SK-MEL-5 (cell line): ENCODE measurements at regions not wholly inside any gene's neighbourhood (a gene's known extent, or its start where the extent isn't known, plus 50 kb on each side); places are given as distances from the start of the nearest gene placed in this dataset.
"Not testable (repeated sequence)": the region's sequence is repeated elsewhere in the genome, so short reads cannot be mapped to it uniquely, and the experiment has no call there.

Source experiments
- DNase-seq: peaks from one replicate; pipeline ENCODE4 v3.0.0-alpha.2; 2016; ENCODE audit warnings: low read depth, low spot score
- in situ Hi-C: cut with HindIII; loops from 2 replicates; pipeline ENCODE4 v1.10.0; 2016; ENCODE audit warnings: low sequenced_read_pairs, high pct_unique_total_duplicates, low pct_unique_long_range_greater_than_20kb

DNA sequence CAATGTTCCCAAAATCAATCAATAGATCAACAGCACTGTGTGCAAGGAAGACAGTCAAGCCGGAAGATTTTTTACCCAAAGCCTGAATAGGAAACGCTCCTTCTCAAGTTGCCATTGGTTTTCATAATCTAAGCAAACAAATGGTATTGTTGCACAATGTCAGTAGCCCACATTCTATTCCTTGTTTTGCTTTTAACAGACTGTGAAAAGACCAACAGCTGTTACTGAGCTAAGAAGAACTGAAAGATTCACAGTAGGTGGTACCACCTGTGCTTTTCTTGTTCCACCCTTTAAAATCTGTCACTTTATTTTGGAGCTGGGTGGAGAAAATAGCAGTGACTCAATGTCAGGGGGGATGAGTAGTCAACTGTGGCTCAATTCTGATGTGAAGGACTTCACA lies 357.5 kb upstream of the CADM2 start:
- in situ Hi-C loops, result no loop called here
- DNase-seq, result no peak

DNA sequence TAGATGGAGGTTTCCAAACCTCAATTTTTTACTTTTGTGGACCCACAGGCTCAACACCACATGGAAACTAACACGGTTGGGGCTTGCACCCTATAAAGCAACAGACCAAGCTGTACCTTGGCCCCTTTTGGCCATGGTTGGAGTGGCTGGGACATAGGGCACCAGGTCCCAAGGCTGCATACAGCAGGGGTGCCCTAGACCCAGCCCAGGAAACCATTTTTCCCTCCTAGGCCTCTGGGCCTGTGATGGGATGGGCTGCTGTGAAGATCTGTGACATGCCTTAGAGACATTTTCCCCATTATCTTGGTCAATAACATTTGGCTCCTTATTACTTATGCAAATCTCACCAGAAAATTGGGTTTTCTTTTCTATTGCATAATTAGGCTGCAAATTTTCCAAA lies 337.0 kb upstream of the CADM2 start:
- in situ Hi-C loops, result no loop called here
- no peak for DNase-seq

DNA sequence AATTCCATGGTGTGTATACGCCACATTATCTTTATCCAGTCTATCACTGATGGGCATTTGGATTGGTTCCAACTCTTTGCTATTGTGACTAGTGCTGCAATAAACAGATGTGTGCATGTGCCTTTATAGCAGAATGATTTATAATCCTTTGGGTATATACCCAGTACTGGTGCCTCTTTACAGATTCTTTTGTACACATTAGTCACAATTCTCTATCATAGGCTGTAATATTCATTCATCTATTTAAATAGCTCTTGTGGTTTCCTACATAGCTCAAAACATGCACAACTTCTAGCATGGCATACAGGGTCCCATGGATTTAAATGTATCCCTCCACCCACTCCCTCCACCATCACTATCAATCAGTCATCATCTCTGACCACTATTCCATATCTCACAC lies 324.1 kb upstream of the CADM2 start:
- in situ Hi-C loops, result no loop called here
- DNase-seq, result no peak

GRCh38 chr3:84637272-84637671 lies 321.5 kb upstream of the CADM2 start:
- in situ Hi-C loops, result no loop called here
- no peak for DNase-seq

DNA sequence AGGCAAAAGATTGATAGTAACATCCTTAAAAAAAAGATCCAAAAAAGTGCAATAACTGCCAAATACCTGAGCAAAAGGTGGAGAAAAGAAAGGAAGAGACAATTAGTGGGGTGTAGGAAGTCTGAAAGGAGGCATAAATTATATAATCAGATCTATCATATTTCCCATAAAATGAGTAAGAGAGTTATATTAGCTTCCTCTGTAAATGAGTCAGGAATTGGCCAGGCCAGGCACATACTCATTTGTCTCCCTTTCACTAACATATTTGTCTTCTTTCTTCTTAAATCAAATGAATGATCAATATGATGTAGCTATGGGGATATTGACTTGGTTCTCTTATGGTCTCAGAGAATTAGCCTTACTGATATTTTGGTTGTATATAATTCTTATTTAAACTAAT lies 292.3 kb upstream of the CADM2 start:
- in situ Hi-C loops, result no loop called here
- DNase-seq, result no peak

DNA sequence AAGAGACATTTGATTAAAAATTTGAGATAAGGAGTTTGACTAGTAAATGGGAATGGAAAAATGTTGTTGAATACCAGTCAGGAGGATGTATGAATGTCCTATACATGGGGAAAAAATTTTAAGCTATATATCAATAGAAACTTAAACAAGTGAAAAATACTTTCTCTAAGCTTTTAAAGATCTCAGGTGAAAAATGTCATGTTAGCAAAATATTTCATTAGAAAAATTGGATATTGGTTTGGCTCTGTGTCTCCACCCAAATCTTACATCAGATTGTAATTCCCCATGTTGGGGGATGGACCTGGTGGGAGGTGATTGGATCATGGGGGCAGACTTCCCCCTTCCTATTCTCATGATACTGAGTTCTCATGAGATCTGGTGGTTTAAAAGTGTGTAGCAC lies 279.6 kb upstream of the CADM2 start:
- in situ Hi-C loops, result no loop called here
- no peak for DNase-seq

DNA sequence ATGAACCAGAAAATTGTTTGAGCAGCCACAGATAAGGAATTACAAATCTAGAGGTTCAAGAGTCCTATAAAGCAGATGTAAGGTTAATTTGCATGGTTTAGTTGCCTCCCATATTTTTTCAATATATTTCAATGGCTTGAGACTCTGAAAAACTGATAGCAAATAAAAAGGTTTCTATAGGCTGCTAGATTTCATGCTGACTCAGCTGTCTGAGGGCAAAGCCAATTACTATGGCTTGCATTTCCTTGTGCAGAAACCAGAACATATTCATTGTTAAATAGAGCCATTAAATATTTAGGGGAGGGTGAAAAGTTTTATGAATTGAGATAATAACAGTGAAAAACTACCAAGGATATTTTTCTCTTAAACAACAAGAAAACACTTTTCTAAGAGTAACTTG lies 278.1 kb upstream of the CADM2 start:
- no peak for DNase-seq
- in situ Hi-C loops, result no loop called here

GRCh38 chr3:84683493-84683892 lies 275.3 kb upstream of the CADM2 start:
- in situ Hi-C loops, result no loop called here
- no peak for DNase-seq

DNA sequence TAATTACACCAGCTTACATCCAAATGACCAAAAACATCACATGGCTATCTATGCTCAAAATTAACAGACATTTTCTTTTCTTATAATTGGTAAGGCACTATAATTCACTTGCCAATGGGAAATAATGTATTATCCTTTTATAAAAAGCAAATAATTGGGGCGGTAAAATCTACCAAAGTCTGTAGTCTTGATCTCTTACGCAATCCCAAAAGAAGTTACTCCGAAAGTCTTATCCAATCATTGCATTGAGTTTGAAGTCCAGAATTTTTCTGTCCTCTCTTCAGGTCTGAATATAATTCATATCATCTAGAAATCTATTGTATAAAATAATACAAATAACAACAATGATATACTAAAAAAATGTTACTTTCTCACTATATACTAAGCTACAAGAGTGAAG lies 273.3 kb upstream of the CADM2 start:
- in situ Hi-C loops, result no loop called here
- DNase-seq, result no peak

GRCh38 chr3:84692261-84692660 lies 266.5 kb upstream of the CADM2 start:
- in situ Hi-C loops, result no loop called here
- no peak for DNase-seq

GRCh38 chr3:84710288-84710687 lies 248.5 kb upstream of the CADM2 start:
- DNase-seq, in situ Hi-C loops: not testable (repeated sequence)

- DNase-seq, result no peak
- in situ Hi-C loops, result no loop called here
Observed at GRCh38 chr3:84717894-84718293, 240.9 kb upstream of the CADM2 start.

DNA sequence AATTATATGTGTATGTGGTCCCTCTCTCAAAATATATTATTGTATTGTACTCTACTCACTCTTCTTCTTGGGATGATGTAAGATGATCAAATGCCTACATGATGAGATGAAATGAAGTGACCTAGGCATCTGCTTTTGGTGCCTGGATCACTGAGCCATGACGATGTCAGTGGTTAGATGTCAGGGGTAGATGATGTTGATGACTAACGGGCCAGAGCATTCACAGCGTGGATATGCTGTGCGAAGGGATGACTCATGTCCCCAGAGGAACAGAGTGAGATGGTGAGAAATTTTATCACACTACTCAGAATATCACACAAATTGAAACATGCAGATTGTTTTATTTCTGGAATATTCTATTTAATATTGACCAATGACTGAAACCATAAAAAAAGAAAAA lies 233.9 kb upstream of the CADM2 start:
- peak; percentile 11 for DNase-seq
- in situ Hi-C loops, result no loop called here

DNA sequence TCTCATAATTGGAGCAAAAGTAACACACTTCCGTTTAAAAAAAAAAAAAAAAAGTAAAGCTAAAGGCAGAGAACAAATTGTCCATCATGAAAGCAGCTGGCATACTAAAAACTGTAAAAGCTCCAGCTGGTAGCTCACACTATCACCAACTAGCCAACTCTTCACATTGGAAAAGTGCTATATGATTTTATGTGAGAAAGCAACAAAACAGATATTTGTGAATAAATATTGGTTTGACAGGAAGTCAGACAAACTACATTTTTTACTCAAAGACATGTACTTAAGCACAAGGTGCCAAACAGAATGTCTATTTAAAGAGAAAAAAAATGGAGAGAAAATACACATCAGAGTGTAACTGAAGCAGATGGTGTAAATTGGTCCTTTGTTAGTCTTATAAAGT lies 231.2 kb upstream of the CADM2 start:
- in situ Hi-C loops, result no loop called here
- no peak for DNase-seq

DNA sequence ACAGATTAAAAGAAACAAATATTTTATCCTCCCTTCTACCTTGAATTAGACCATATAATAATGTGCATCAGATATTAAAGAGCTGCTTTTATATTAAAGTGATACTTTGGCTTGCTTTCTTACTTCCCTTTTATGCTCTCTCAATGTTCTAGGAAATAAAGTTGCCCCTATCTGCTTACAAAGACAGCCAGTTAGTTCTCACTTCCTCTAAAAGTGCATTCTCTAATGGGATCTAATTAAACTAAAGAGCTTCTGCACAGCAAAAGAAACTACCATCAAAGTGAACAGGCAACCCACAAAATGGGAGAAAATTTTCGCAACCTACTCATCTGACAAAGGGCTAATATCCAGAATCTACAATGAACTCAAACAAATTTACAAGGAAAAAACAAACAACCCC lies 224.1 kb upstream of the CADM2 start:
- DNase-seq, in situ Hi-C loops: not testable (repeated sequence)

DNA sequence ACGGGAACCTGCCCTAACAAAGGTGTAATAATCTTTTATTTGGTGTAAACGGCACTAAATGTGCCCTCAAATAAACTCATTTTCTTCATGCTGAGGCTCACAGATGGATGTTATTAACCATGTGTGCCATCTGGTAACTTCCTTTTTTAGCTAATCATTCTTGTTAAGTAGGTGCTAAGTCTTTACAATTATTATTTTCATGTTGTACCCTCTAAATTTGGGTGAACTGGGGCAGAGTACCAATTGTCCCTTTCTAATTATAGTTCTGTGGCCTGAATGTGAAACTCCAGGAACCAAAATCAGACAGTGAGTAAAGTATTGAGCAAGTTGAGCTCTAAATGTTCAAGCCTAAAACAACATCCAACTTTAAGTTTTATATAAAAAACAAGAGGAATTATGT lies 220.7 kb upstream of the CADM2 start:
- in situ Hi-C loops, result no loop called here

DNA sequence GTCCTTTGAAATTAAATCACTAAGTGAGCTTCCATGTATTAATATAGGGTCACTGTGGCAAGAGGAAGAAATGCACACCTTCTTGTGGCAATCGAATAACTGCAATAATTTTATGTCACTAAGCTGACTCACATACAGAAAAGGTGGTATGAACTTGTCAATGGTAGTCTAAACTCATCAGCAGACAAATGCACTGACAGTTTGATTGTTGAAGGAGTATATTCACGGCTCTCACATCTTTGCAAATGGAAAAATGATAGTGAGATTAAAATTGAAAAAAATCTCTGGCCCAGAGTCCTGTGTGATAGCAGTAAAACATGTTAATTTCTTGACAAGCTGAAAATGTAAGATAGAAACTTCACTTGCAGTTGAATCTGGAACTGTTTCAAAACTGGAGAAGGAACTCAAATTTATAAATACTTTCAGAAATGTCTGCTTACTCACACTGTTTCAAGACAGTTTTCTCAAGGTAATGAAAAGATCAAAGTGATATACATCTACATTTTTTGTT lies 215.8 kb upstream of the CADM2 start:
- in situ Hi-C loops, result no loop called here
- DNase-seq, result no peak

More for the DNA sequence above, 220.7 kb upstream of the CADM2 start:
- no peak for DNase-seq

DNA sequence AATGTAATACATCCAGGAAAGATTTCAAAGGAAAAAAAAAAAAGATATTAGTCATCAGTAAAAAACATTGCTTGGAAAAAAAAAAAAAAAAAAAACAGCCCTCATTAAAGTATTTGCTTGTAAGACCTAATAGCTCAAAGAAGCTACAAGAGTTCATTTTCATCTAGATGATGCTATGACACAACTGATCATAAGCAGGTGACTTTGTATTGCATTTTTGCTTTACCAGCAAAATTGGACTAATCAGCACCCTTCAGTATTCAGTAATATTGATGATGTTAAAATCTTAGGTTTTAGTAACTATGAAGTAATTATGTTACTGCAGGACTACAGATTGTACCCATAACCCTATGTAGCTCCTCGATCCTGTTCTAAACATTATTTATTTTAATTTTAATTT lies 214.7 kb upstream of the CADM2 start:
- in situ Hi-C loops, result no loop called here
- DNase-seq, result no peak

GRCh38 chr3:84755860-84756259 lies 202.9 kb upstream of the CADM2 start:
- in situ Hi-C loops, result no loop called here
- DNase-seq, result no peak

DNA sequence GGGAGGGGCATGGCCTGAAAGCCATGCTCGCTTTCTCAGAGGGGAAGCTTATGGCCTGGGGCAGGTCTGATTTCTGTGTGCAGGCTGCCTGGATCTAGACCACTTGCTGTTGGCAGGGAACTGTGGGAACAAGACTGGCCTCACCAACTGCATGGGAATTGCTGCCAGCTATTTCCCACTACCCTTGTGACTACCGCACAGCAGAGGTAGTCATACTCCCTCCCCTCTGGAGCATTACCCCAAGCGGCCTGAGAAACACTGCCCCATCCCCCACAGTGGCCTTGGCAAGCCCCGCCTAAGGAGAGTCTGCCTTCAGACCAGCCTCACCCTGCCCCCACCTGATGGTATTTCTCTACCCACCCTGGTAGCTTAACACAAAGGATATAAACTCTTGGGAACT lies 199.4 kb upstream of the CADM2 start:
- in situ Hi-C loops, result no loop called here
- DNase-seq, result no peak
